ENCODE measurements at regions not wholly inside any gene's neighbourhood (a gene's known extent, or its start where the extent isn't known, plus 50 kb on each side); places are given as distances from the start of the nearest gene placed in this dataset.
"Not testable (repeated sequence)": the region's sequence is repeated elsewhere in the genome, so short reads cannot be mapped to it uniquely, and the experiment has no call there.

GRCh38 chr18:60018134-60018533 is 118.3 kb downstream of the PMAIP1 start:
- not testable (repeated sequence) for H3K9ac ChIP-seq (ENCODE audit: low read depth, low read length); H3K9me3 ChIP-seq (ENCODE audit: control insufficient read depth, insufficient read depth, low read length); H3K36me3 ChIP-seq (ENCODE audit: insufficient read depth, low read length)
- peaks cover 17% of the 10 kb centered on the region for H3K4me1 ChIP-seq (ENCODE audit: insufficient read depth, low read length)

GRCh38 chr18:60017371-60017770 is 117.6 kb downstream of the PMAIP1 start:
- Histone ChIP-seq H3K4me1 (ENCODE audit: insufficient read depth, low read length) (peaks cover 17% of the 10 kb centered on the region), H3K9ac (ENCODE audit: low read depth, low read length) (no peak overlapping the region), H3K36me3 (ENCODE audit: insufficient read depth, low read length) (no peaks in the 10 kb centered on the region), H3K9me3 (ENCODE audit: control insufficient read depth, insufficient read depth, low read length) (no peaks in the 10 kb centered on the region)

GRCh38 chr18:60015826-60016225 is 116.0 kb downstream of the PMAIP1 start:
- H3K4me1 ChIP-seq (ENCODE audit: insufficient read depth, low read length) = peaks cover 15% of the 10 kb centered on the region
- not testable (repeated sequence) for H3K9ac ChIP-seq (ENCODE audit: low read depth, low read length); H3K9me3 ChIP-seq (ENCODE audit: control insufficient read depth, insufficient read depth, low read length); H3K36me3 ChIP-seq (ENCODE audit: insufficient read depth, low read length)

- not testable (repeated sequence) for H3K36me3 ChIP-seq (ENCODE audit: insufficient read depth, low read length); H3K9ac ChIP-seq (ENCODE audit: low read depth, low read length); H3K9me3 ChIP-seq (ENCODE audit: control insufficient read depth, insufficient read depth, low read length); H3K4me1 ChIP-seq (ENCODE audit: insufficient read depth, low read length)
Observed at GRCh38 chr18:60013148-60013547, 113.4 kb downstream of the PMAIP1 start.

- H3K4me1 ChIP-seq (ENCODE audit: insufficient read depth, low read length) = no peaks in the 10 kb centered on the region
Observed at GRCh38 chr18:60010984-60011383, 111.2 kb downstream of the PMAIP1 start.

GRCh38 chr18:60010513-60010912 is 110.7 kb downstream of the PMAIP1 start:
- Histone ChIP-seq H3K9me3 (ENCODE audit: control insufficient read depth, insufficient read depth, low read length) (no peaks in the 10 kb centered on the region), H3K36me3 (ENCODE audit: insufficient read depth, low read length) (no peaks in the 10 kb centered on the region), H3K9ac (ENCODE audit: low read depth, low read length) (no peak overlapping the region), H3K4me1 (ENCODE audit: insufficient read depth, low read length) (no peaks in the 10 kb centered on the region)

More at GRCh38 chr18:60010984-60011383, 111.2 kb downstream of the PMAIP1 start:
- no peaks in the 10 kb centered on the region for H3K9me3 ChIP-seq (ENCODE audit: control insufficient read depth, insufficient read depth, low read length)
- H3K36me3 ChIP-seq (ENCODE audit: insufficient read depth, low read length) = no peaks in the 10 kb centered on the region
- H3K9ac ChIP-seq (ENCODE audit: low read depth, low read length) = no peak overlapping the region

- Histone ChIP-seq H3K9me3 (ENCODE audit: control insufficient read depth, insufficient read depth, low read length) (no peaks in the 10 kb centered on the region), H3K36me3 (ENCODE audit: insufficient read depth, low read length) (no peaks in the 10 kb centered on the region), H3K9ac (ENCODE audit: low read depth, low read length) (no peak overlapping the region), H3K4me1 (ENCODE audit: insufficient read depth, low read length) (no peaks in the 10 kb centered on the region)
Observed at GRCh38 chr18:60007661-60008060, 107.9 kb downstream of the PMAIP1 start.

- Histone ChIP-seq H3K9me3 (ENCODE audit: control insufficient read depth, insufficient read depth, low read length) (no peaks in the 10 kb centered on the region; the same call in 1 of the 2 replicates), H3K4me1 (ENCODE audit: insufficient read depth, low read length) (no peaks in the 10 kb centered on the region), H3K9ac (ENCODE audit: low read depth, low read length) (no peak overlapping the region), H3K36me3 (ENCODE audit: insufficient read depth, low read length) (no peaks in the 10 kb centered on the region)
Observed at GRCh38 chr18:60003610-60004185, 103.9 kb downstream of the PMAIP1 start.

GRCh38 chr18:59996370-59996966 is 96.7 kb downstream of the PMAIP1 start:
- Histone ChIP-seq H3K36me3 (ENCODE audit: insufficient read depth, low read length) (no peaks in the 10 kb centered on the region), H3K9me3 (ENCODE audit: control insufficient read depth, insufficient read depth, low read length) (no peaks in the 10 kb centered on the region; the same call in 1 of the 2 replicates), H3K4me1 (ENCODE audit: insufficient read depth, low read length) (no peaks in the 10 kb centered on the region), H3K9ac (ENCODE audit: low read depth, low read length) (no peak overlapping the region)

GRCh38 chr18:59994357-59994756 is 94.6 kb downstream of the PMAIP1 start:
- Histone ChIP-seq H3K4me1 (ENCODE audit: insufficient read depth, low read length) (no peaks in the 10 kb centered on the region), H3K9me3 (ENCODE audit: control insufficient read depth, insufficient read depth, low read length) (no peaks in the 10 kb centered on the region), H3K36me3 (ENCODE audit: insufficient read depth, low read length) (no peaks in the 10 kb centered on the region), H3K9ac (ENCODE audit: low read depth, low read length) (no peak overlapping the region)

- H3K9me3 ChIP-seq (ENCODE audit: control insufficient read depth, insufficient read depth, low read length) = no peaks in the 10 kb centered on the region
- H3K4me1 ChIP-seq (ENCODE audit: insufficient read depth, low read length) = no peaks in the 10 kb centered on the region
- H3K9ac ChIP-seq (ENCODE audit: low read depth, low read length) = no peak overlapping the region
- H3K36me3 ChIP-seq (ENCODE audit: insufficient read depth, low read length) = no peaks in the 10 kb centered on the region
Observed at GRCh38 chr18:59993560-59993959, 93.8 kb downstream of the PMAIP1 start.

GRCh38 chr18:59990121-59990823 is 90.5 kb downstream of the PMAIP1 start:
- no peaks in the 10 kb centered on the region for H3K4me1 ChIP-seq (ENCODE audit: insufficient read depth, low read length)
- no peaks in the 10 kb centered on the region for H3K36me3 ChIP-seq (ENCODE audit: insufficient read depth, low read length)
- H3K9ac ChIP-seq (ENCODE audit: low read depth, low read length) = no peak overlapping the region

GRCh38 chr18:59988098-59988706 is 88.4 kb downstream of the PMAIP1 start:
- H3K9me3 ChIP-seq (ENCODE audit: control insufficient read depth, insufficient read depth, low read length) = no peaks in the 10 kb centered on the region
- no peak overlapping the region for H3K9ac ChIP-seq (ENCODE audit: low read depth, low read length)
- no peaks in the 10 kb centered on the region for H3K4me1 ChIP-seq (ENCODE audit: insufficient read depth, low read length)
- no peaks in the 10 kb centered on the region for H3K36me3 ChIP-seq (ENCODE audit: insufficient read depth, low read length)

More at GRCh38 chr18:59990121-59990823, 90.5 kb downstream of the PMAIP1 start:
- H3K9me3 ChIP-seq (ENCODE audit: control insufficient read depth, insufficient read depth, low read length) = no peaks in the 10 kb centered on the region

- Histone ChIP-seq H3K36me3 (ENCODE audit: insufficient read depth, low read length) (no peaks in the 10 kb centered on the region), H3K9ac (ENCODE audit: low read depth, low read length) (no peak overlapping the region), H3K4me1 (ENCODE audit: insufficient read depth, low read length) (no peaks in the 10 kb centered on the region), H3K9me3 (ENCODE audit: control insufficient read depth, insufficient read depth, low read length) (no peaks in the 10 kb centered on the region)
Observed at GRCh38 chr18:59987102-59987501, 87.3 kb downstream of the PMAIP1 start.

- no peaks in the 10 kb centered on the region for H3K9me3 ChIP-seq (ENCODE audit: control insufficient read depth, insufficient read depth, low read length)
Observed at GRCh38 chr18:59986139-59986538, 86.3 kb downstream of the PMAIP1 start.

More at GRCh38 chr18:59986139-59986538, 86.3 kb downstream of the PMAIP1 start:
- no peaks in the 10 kb centered on the region for H3K4me1 ChIP-seq (ENCODE audit: insufficient read depth, low read length)
- no peak overlapping the region for H3K9ac ChIP-seq (ENCODE audit: low read depth, low read length)
- no peaks in the 10 kb centered on the region for H3K36me3 ChIP-seq (ENCODE audit: insufficient read depth, low read length)
